CD14-positive monocyte (primary cell): ENCODE measurements at regions not wholly inside any gene's neighbourhood (a gene's known extent, or its start where the extent isn't known, plus 50 kb on each side); places are given as distances from the start of the nearest gene placed in this dataset.

Experiments used
- DNase-seq, 3 donors: peaks; one replicate each; pipeline ENCODE4 v3.0.0-alpha.2; 2011 to 2022
- H2AFZ ChIP-seq: 2 replicates; pipeline ENCODE4 v1.6.0; 2012; ENCODE audit warnings: mild to moderate bottlenecking, low read depth, low read length, inconsistent platforms; ENCODE audit not compliant: insufficient read depth, poor library complexity, severe bottlenecking
- H3K27ac ChIP-seq, 2 donors: 1 replicate in 1 of 2; 2 replicates in 1 of 2; pipeline ENCODE4 v1.5.1; 2012 to 2013; ENCODE audit warnings: low read length in 2 of 2, control low read depth in 1 of 2, inconsistent platforms in 1 of 2, low read depth in 1 of 2, mild to moderate bottlenecking in 1 of 2
- H3K27me3 ChIP-seq, 2 donors: one replicate each; pipeline versions ENCODE4 v1.6.0 to v1.6.1; 2011 to 2013; ENCODE audit warnings: low read length in 2 of 2; ENCODE audit not compliant: control insufficient read depth in 2 of 2, insufficient read depth in 2 of 2
- H3K36me3 ChIP-seq, 2 donors: replicated peaks in 1 of 2; 1 replicate in 1 of 2; 2 replicates in 1 of 2; pipeline versions ENCODE4 v1.5.1 to v1.6.1; 2012 to 2013; ENCODE audit warnings: low read length in 2 of 2, control low read depth in 1 of 2, inconsistent platforms in 1 of 2, mild to moderate bottlenecking in 1 of 2; ENCODE audit not compliant: insufficient read depth in 2 of 2, control insufficient read depth in 1 of 2
- H3K4me1 ChIP-seq, 2 donors: 1 replicate in 1 of 2; 2 replicates in 1 of 2; pipeline versions ENCODE4 v1.5.1 to v1.6.1; 2012 to 2013; ENCODE audit warnings: low read length in 2 of 2, control low read depth in 1 of 2, inconsistent platforms in 1 of 2, mild to moderate bottlenecking in 1 of 2, moderate library complexity in 1 of 2; ENCODE audit not compliant: insufficient read depth in 2 of 2, control insufficient read depth in 1 of 2
- H3K4me2 ChIP-seq: replicated peaks from 2 replicates; pipeline ENCODE3; 2012; ENCODE audit warnings: low read length, moderate library complexity, mild to moderate bottlenecking; ENCODE audit not compliant: poor library complexity, severe bottlenecking; ENCODE audit errors: extremely low read depth
- H3K4me3 ChIP-seq, 3 experiments: fragments of 200-600 bp in 1 of 3; sonication (generic) in 1 of 3; replicated peaks in 1 of 3; 1 replicate in 2 of 3; 2 replicates in 1 of 3; pipeline ENCODE4 v1.5.1; 2011 to 2013; ENCODE audit warnings: low read length in 3 of 3, mild to moderate bottlenecking in 3 of 3, control low read depth in 2 of 3, low read depth in 2 of 3, inconsistent platforms in 1 of 3, moderate library complexity in 1 of 3
- H3K79me2 ChIP-seq: 2 replicates; pipeline ENCODE4 v1.6.0; 2012; ENCODE audit warnings: mild to moderate bottlenecking, control low read depth, inconsistent platforms, low read length, moderate library complexity; ENCODE audit not compliant: insufficient read depth
- H3K9ac ChIP-seq: 2 replicates; pipeline ENCODE4 v1.6.0; 2017; ENCODE audit warnings: low read length, mild to moderate bottlenecking; ENCODE audit not compliant: insufficient read depth, poor library complexity, severe bottlenecking
- H3K9me3 ChIP-seq, 2 donors: replicated peaks in 1 of 2; 1 replicate in 1 of 2; 2 replicates in 1 of 2; pipeline versions ENCODE4 v1.5.1 to v1.6.1; 2012 to 2013; ENCODE audit warnings: low read length in 2 of 2, control low read depth in 1 of 2; ENCODE audit not compliant: control insufficient read depth in 1 of 2, insufficient read depth in 1 of 2
- H4K20me1 ChIP-seq: 2 replicates; pipeline ENCODE4 v1.6.0; 2012; ENCODE audit warnings: mild to moderate bottlenecking, low read length, control low read depth, moderate library complexity; ENCODE audit not compliant: insufficient read depth
- H3K27ac Mint-ChIP-seq, 7 donors: one replicate each; pipeline ENCODE4 v1.8.0; 2020; ENCODE audit warnings: mild to moderate bottlenecking in 7 of 7, mixed read lengths in 7 of 7, moderate library complexity in 6 of 7, inconsistent platforms in 2 of 7
- H3K27me3 Mint-ChIP-seq, 3 donors: one replicate each; pipeline ENCODE4 v1.8.0; 2021 to 2022; ENCODE audit warnings: low read depth in 3 of 3, mild to moderate bottlenecking in 3 of 3, mixed read lengths in 3 of 3, moderate library complexity in 3 of 3, inconsistent platforms in 1 of 3
- H3K36me3 Mint-ChIP-seq, 2 donors: one replicate each; pipeline ENCODE4 v1.8.0; 2020; ENCODE audit warnings: mixed read lengths in 2 of 2, inconsistent platforms in 1 of 2, mild to moderate bottlenecking in 1 of 2
- H3K4me1 Mint-ChIP-seq: one replicate; pipeline ENCODE4 v1.8.0; 2020; ENCODE audit warnings: mild to moderate bottlenecking, mixed read lengths
- H3K4me3 Mint-ChIP-seq, 2 donors: one replicate each; pipeline ENCODE4 v1.8.0; 2020; ENCODE audit warnings: mild to moderate bottlenecking in 2 of 2, mixed read lengths in 2 of 2, moderate library complexity in 1 of 2
- H3K9me3 Mint-ChIP-seq, 7 donors: one replicate each; pipeline ENCODE4 v1.8.0; 2020 to 2022; ENCODE audit warnings: mixed read lengths in 7 of 7, mild to moderate bottlenecking in 6 of 7, moderate library complexity in 6 of 7, inconsistent platforms in 2 of 7
- WGBS: methylation state at CpG from one replicate; pipeline ENCODE4 v1.1.5; 2013; ENCODE audit warnings: missing lambda C conversion rate; ENCODE audit not compliant: insufficient coverage; 5-methylcytosine and 5-hydroxymethylcytosine counted together
- intact Hi-C, 2 donors: fragments of 100-400 bp; cut with micrococcal nuclease; formaldehyde crosslinking; loops; one replicate each; pipeline versions ENCODE4 v1.15.0 to v1.15.1; 2023
- TF ChIP-seq, protein P1 (sequence below): fragments of 200-600 bp; IDR thresholded peaks from one replicate; pipeline ENCODE4 v1.8.0; 2022; ENCODE audit warnings: antibody characterized with exemption, mild to moderate bottlenecking

DNA sequence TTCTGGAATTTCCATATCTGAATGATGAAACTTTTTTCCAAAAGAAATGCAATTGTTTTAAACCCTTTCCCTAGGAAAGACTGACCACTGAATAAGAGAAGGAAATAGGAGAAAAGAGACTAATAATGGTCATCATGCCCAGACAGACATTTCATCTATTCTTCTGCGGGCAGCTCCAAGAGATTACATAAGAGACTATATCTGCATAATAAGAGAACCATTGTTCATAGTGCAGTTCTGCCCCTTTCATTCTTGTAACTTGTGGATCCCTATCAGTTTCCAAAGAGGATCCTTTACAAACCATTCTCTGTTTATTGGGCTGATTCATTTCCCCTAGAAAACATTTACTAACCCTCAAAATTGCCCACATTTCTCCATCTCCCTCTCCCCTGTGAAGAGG, 197.8 kb downstream of the FSCB start:
- H3K4me1 ChIP-seq, result no peaks in the 10 kb centered on the region
- intact Hi-C loops, result no loop called here
- Mint-ChIP-seq H3K27ac (no peak overlapping the region), H3K4me3 (no peak overlapping the region), H3K4me1 (no peaks in the 10 kb centered on the region), H3K9me3 (peaks cover 2 to 10% (median 4%) of the 10 kb centered on the region in 7 donors), H3K27me3 (no peaks in the 10 kb centered on the region), H3K36me3 (no peaks in the 10 kb centered on the region)
- no peaks in the 10 kb centered on the region for H4K20me1 ChIP-seq
- no peak overlapping the region for H3K4me2 ChIP-seq
- TF ChIP-seq, protein P1, sequence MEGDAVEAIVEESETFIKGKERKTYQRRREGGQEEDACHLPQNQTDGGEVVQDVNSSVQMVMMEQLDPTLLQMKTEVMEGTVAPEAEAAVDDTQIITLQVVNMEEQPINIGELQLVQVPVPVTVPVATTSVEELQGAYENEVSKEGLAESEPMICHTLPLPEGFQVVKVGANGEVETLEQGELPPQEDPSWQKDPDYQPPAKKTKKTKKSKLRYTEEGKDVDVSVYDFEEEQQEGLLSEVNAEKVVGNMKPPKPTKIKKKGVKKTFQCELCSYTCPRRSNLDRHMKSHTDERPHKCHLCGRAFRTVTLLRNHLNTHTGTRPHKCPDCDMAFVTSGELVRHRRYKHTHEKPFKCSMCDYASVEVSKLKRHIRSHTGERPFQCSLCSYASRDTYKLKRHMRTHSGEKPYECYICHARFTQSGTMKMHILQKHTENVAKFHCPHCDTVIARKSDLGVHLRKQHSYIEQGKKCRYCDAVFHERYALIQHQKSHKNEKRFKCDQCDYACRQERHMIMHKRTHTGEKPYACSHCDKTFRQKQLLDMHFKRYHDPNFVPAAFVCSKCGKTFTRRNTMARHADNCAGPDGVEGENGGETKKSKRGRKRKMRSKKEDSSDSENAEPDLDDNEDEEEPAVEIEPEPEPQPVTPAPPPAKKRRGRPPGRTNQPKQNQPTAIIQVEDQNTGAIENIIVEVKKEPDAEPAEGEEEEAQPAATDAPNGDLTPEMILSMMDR, result no peak
- H2AFZ ChIP-seq, result no peak overlapping the region
- no peaks in the 10 kb centered on the region for H3K36me3 ChIP-seq
- no peaks in the 10 kb centered on the region for H3K79me2 ChIP-seq
- no peak overlapping the region for H3K9ac ChIP-seq
- no peak overlapping the region for H3K4me3 ChIP-seq
- peaks cover 5% of the 10 kb centered on the region in 2 donors for H3K9me3 ChIP-seq
- no CpG with 5 or more reads among the region's 1 CpG for WGBS
- no peaks in the 10 kb centered on the region for H3K27me3 ChIP-seq
- no peak overlapping the region for H3K27ac ChIP-seq
- no peak for DNase-seq

DNA sequence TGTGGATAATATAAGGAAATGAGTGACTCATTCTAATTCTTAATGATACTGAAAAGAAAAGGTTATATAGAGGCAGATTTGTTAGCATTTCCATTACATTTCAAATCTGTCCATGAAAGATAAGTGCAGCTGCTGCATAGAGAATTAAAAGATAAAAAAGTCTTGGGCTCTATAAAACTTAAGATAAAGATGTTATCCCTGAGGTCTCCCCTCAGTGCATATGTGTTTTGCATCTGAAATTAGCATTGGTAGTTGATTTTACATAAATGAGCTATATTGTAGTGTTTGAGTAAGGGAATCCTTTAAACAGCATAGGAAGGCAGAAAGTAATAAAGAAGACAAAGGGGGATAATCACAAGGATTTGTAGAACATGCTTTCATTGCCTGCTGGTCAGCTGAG, 206.2 kb downstream of the FSCB start:
- TF ChIP-seq, protein P1, result no peak
- no peaks in the 10 kb centered on the region for H3K79me2 ChIP-seq
- intact Hi-C loops, result no loop called here
- Mint-ChIP-seq H3K27me3 (peaks cover 0 to 2% (median 0%) of the 10 kb centered on the region in 3 donors), H3K4me3 (no peak overlapping the region), H3K27ac (no peak overlapping the region), H3K4me1 (no peaks in the 10 kb centered on the region), H3K36me3 (no peaks in the 10 kb centered on the region), H3K9me3 (peaks cover 0 to 9% (median 4%) of the 10 kb centered on the region in 7 donors)
- no peak overlapping the region for H3K4me3 ChIP-seq
- peaks cover 0 to 7% of the 10 kb centered on the region in 2 donors for H3K9me3 ChIP-seq
- DNase-seq, result no peak
- no peak overlapping the region for H3K27ac ChIP-seq
- H3K4me2 ChIP-seq, result no peak overlapping the region
- H3K36me3 ChIP-seq, result no peaks in the 10 kb centered on the region
- H3K4me1 ChIP-seq, result no peaks in the 10 kb centered on the region
- H2AFZ ChIP-seq, result no peak overlapping the region
- H3K27me3 ChIP-seq, result no peaks in the 10 kb centered on the region
- H3K9ac ChIP-seq, result no peak overlapping the region
- no peaks in the 10 kb centered on the region for H4K20me1 ChIP-seq
